DMS153 treated with DMSO at 0.1 percent for 48 hours (cell line): ENCODE measurements at regions not wholly inside any gene's neighbourhood (a gene's known extent, or its start where the extent isn't known, plus 50 kb on each side); places are given as distances from the start of the nearest gene placed in this dataset.

Experiments
- DNase-seq: peaks from one replicate; lab custom pipeline; 2025; ENCODE audit not compliant: unreplicated experiment; lab: John Stamatoyannopoulos, UW

DNA sequence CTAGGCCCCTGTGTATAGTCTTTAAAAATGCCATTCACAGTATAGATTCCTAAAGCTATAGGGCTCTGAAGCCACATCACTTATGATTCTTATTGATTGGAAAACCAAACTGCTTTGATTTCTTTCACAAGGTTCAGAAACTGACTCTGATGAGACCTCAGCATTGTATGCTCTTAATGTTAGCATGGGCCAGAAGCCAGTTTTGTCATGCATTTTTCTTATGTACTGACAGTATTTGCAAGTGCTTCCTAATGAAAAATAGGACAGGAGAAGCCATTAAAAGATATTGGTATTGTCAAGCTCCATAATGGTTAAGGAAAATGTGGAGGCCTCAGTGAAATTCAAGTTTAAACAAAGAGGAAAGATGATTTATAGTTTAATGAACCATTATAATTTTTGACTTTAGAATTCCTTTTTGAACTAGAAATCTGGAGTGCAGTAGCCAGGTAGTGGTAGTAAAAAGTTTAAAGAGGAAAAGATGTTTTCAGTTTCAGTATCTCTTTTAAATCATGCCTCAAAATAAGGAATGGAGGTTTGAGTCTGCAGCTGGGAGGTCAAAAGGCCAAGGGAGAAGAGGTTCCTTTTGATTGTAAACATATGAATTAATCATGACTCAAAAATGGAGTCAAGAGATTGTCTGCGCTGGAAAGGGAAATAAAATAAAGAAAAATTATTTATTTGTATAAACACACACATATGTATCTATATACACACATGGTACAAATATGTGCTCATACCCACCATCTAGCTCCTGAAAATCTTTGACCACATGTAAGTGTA is 388.1 kb upstream of the PRICKLE1 start:
- no peak for DNase-seq

DNA sequence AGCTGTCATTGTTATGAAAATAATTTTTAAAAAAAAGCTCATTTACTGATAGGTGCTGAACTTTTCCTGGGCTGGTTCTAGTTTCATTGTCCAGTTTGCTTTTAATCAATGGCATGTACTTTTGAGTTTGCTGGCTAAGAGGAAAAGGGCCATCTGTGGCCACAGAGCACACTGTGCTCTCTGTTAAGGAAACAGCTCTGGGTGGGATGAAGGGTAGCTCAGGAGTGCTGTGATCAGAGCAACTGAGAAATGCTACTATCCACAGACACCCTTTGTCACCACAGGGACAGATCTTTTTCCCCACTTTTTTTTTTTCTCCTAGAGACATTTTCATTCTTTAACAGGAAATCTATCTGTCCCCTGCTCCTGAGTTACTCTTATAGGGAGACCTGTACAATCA is 387.1 kb upstream of the PRICKLE1 start:
- DNase-seq = no peak

DNA sequence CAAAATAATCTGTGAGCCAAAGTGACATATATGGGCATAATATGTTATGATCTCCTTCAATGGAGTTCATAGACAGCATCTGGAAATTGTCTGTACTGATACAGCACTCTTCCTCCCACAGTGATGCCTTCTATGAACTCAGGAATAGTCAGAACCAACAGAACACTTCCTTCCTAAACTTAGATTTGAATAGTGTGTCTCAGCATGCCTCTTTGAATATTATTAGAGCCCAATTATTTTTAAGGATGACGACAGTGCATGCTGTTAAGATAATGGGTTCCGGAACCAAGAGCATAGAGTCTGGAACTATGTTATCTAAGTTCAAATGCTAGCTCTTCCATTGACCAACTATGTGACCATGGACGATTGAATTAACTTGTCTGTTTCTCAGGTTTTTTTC is 386.6 kb upstream of the PRICKLE1 start:
- no peak for DNase-seq

DNA sequence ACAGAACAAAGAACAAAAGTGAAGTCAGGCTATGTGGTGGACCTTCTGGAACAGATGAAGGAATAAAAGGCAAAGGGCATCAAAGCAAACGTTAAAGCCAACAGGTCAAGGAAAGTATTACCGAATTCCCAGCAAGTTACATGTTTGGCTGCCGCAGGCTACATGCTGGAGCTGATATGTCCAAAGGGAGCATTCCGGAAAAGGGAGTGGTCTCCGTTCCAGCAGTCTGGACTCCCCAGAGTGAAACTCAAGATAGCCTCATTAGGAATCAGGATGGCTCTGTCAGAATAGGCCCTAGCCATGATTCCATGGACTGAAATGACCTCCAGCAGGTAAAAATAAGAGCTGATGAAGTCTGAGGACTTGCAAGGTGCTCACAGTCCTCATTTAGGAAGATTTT is 379.8 kb upstream of the PRICKLE1 start:
- DNase-seq = no peak

DNA sequence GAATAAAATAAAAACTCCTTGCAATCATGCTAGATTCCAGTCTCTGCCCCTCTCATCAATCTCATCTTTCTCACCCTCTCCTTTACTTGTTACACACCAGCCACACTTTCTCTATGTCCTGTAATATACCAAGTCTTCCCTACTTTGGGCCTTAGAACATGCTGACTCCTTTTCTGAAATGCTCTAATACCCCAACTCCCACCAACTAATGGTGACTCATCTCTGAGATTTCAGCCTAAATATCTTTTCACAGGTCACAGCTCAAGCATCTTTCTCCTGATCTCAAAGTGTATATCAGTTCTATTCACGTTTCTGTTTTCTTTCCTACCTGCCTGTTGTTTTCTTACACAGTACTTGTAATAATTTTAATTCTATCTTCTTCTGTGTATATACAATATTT is 378.9 kb upstream of the PRICKLE1 start:
- no peak for DNase-seq

DNA sequence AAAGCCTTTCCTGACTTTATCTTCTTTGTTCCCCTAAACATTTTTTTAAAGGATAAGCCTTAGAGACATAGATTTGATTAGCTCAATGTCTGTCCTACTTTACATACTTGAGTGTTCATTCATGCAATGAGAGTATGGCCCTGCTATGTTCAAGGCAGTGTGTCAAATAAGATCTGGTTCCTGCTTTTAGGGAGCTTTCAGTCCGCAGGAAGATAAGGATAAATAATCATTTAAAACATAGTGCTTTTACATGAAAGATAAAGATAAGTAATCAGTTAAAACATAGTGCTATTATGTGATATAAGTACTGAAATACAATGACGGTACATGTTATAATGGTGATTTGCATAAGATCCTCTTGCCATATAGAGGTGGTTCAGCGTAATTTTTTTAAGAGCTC is 378.3 kb upstream of the PRICKLE1 start:
- no peak for DNase-seq

DNA sequence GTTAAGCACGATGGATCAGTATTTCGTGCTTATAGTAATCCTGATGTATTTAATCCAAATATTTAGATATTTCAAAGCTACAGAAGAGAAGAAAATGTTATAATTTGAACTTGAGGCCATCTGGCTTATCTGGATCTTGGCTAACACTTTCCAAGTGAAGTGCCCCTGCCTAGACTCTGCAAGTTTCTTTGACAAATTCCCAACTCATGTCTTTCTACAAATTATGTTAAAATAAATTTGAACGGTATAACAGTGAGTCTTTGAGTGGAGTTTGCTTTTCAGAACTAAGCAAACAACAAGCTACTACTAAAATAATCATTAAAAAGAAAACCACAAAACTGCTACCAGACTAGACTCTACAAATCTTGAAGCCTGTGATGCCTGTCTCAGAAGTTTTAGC is 374.4 kb upstream of the PRICKLE1 start:
- DNase-seq = no peak

DNA sequence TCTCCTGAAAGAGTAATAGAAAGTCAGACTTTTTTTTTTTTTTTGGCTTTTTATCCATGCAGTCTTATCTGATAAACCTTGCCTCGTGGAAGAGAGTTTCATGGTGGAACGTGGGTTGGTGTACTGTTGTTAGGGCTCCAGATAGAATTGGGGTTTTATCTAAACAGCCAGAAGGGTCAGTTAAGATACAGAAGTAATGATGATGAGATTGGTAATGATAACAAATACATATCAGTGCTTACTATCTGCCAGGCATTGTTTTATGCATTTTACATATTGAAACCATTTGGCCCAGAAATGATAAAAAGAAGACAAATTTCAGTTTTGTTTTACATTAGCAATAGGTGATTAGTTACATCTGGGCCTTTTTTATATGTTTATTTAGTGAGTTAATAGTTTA is 372.8 kb upstream of the PRICKLE1 start:
- no peak for DNase-seq

DNA sequence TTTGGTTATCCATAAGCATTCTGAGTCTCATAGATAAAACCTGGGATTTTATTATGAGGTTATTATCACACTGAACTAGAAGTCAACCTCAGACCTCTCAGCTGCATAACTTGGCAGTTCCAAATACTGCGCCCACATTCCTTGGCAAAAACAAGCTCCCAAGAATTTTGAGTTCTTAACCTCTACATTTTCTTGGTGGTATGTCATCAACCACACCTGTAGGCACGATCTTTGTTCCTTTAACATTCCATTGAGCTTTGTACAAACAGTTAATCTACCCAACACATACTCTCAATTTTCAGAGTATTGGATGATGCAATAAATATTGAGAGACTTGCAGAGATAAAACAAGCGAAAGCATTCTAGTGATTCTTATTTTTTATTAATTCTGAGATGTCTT is 371.8 kb upstream of the PRICKLE1 start:
- no peak for DNase-seq

DNA sequence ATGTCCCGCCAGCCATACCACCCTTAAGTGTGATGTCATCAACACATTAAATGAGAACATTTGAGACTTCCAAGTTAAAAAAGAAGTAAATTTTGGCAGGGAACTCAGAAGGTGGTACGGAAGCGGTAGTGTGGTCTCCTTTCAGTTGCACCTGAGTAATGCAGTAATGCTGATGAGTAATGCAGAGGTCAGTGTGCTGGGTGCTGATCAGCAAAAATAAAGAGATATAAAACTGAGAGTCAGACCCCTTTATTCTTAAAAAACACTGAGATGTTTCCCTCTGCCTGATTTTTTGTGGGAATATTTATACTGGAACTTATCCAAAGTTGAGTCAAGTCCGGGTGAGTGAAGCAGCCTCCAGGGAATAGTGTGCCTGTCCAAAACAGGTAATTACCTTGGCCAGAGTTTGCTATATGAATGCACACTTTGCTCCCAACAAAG is 370.6 kb upstream of the PRICKLE1 start:
- no peak for DNase-seq

DNA sequence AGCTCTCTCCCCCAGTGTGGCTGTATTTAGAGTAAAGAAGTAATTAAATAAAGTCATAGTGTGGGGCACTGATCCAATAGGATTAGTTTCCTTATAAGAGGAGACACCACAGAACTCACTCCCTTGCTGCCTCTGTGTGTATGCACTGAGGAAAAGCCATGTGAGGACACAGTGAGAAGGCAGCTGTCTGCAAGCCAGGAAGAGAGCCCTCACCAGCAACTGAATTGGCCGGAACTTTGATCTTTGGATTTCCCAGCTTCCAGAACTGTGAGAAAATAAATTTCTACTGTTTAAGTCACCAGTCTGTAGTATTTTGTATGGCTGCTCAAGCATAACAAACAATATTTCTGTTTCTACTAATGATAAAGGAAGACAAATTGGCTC is 368.7 kb upstream of the PRICKLE1 start:
- no peak for DNase-seq

DNA sequence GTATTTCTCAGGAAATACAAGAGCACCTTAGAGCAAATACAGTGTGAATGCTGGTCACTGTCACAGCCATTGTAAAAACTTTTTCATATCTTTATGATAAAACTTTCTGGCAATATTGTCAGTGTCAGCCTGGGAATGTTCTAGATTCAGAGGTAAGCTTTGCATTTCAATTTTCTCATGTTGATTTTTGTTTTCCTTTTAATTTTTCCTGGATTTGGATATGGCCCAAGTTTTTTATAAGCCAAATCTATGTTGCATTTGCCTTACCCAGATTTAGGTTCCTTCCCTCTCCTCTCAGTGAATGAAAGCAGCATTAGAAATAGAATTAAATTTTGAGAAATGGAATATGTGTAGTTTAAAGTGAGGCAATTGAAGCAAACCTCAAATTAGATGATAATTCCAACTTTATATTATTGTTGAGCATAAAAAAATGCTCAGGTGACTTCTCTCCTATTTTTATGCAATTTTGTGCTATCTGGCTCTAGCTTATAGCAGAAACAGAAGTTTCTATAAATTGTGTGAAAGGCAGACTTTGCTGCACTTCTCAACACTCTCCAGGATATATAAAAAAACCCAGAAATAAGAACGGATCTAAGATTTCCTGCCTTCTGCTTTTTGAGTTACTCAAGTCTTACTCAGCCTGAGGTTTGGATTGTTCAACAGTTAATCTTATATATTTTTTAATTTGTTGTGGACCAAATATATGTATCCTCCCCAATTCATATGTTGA is 368.2 kb upstream of the PRICKLE1 start:
- no peak for DNase-seq

DNA sequence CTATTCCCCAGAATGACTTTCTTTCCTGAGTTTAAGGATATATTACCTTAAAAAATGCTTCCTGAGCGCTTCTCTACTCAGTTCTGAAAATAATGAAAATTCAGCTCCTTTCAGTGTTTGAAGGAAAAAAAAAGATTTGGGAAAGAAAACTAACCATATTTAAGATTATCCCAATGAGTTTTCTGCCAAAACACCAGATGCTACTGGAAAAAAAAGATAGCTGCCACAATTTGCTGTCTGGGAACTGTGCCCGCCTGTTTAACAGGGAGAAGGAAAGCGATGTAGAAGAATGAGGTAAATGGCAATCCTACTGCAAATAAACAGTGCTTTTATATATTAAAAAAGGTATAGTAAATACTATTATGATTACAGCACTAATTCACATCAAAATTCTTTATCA is 367.6 kb upstream of the PRICKLE1 start:
- no peak for DNase-seq

DNA sequence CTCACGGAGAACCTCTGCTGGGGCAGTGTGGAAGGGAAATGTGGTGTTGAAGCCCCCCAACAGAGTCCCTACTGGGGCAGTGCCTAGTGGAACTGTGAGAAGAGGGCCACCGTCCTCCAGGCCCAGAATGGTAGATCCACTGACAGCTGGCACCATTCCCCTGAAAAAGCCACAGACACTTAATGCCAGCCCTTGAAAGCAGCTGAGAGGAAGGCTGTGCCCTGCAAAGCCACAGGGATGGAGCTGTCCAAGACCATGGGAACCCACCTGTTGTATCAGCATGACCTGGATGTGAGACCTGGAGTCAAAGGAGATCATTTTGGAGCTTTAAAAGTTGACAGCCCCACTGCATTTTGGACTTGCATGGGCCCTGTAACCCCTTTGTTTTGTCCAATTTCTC is 363.5 kb upstream of the PRICKLE1 start:
- DNase-seq = no peak

DNA sequence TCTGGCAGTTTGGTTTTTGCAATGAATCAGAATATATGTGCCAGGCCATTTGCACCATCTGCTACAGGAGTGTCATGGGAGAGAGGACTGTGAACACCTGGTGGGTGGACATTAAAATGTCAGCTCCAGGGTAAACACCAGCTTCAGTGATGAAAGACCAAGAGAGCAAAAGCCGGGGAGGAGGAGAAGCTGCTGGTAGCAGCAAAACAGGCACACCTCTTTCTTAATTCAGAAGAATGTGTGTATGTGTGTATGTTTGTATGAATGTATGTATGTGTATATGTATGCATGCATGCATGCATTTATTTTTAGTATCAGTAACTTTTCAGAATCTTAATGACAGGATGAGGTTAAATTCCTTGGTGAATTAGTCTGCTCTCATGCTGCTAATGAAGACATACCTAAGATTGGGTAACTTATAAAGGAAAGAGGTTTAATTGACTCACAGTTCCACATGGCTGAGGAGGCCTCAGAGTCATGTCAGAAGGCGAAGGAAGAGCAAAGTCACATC is 357.4 kb upstream of the PRICKLE1 start:
- no peak for DNase-seq

DNA sequence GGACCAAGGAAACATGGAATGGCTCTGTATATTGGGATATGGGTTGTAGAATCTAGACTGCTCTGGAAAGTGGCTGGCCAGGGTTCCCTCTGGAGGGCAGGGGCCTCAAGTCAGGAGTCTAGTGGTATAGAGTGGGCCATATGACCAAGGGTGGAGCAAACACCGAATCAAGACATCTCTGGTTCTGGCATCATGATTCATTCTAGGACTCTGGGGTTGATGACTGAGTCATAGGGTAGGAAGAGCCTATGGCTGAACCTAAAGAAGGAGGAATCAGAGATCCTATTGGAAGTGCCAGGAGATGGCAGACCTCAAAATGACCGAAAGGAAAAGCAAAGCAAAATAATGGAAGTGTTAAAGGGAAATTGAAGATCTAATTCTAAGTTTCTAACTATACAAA is 356.4 kb upstream of the PRICKLE1 start:
- DNase-seq = no peak

DNA sequence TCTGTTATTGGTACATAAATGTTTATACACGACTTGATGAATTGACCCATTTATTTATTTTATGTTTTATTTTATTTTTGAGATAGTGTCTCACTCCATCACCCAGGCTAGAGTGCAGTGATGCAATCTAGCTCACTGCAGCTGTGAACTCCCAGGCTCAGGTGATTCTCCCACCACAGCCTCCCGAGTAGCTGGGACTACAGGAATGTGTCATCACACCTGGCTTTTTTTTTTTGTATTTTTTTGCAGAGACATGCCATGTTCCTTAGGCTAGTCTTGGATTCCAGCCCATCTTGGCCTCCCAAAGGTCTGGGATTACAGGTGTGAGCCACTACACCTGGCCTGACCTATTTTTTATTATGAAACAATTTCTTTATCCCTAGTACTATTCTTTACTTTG is 355.0 kb upstream of the PRICKLE1 start:
- no peak for DNase-seq

DNA sequence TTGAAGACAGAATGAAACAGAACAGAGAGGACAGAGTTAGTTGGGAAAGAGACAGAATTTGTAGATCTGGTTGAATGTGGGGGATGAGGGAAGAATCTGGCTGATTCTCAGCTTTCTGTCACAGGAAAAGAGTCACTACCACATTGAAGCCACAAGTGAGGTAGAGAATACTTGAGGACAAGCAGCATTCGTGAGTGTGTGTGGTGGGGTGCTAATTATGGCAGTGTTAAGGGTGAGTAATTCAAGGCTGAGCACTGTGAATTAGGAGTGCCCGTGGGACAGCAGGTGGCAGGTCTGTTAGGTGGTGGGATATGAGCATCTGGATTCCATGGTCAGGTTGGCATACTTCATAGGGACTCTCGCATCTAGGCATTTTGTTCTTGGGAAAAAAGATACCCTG is 347.4 kb upstream of the PRICKLE1 start:
- DNase-seq = no peak

DNA sequence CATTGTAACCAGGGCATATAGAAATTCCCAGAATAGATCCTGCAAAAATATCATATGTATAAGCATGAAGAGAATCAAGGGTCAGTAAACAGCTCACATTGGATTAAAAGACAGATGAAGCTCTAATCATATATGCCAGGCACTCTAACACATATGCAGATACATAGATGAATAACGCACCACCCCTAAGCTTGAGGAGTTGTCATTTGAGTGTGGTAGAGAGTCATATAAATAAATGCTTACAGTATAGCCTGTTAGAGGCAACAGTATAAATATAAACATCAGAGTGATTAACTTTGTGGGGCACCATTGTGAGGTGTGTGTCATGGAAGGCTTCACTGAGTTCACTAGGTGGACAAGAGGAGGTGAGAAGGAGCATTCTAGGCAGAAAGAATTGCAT is 346.7 kb upstream of the PRICKLE1 start:
- no peak for DNase-seq

DNA sequence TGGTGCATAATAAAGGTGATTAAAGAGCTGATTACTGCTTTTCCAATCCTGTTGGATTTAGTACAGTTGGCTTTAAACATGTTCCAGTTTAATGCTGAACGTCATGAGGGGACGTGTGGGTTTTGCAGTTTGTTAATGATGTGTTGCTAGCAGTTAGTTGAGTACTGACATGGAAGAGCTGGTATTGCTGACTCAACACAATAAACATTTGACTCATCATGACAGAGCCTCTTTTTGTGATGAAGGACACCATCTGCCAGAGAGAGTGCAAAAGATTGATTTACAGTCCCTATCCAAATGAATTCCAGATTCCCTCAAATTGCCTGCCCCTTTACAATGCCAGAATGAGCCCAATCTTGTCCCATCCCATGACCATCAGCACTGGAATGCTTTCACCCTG is 346.2 kb upstream of the PRICKLE1 start:
- no peak for DNase-seq

DNA sequence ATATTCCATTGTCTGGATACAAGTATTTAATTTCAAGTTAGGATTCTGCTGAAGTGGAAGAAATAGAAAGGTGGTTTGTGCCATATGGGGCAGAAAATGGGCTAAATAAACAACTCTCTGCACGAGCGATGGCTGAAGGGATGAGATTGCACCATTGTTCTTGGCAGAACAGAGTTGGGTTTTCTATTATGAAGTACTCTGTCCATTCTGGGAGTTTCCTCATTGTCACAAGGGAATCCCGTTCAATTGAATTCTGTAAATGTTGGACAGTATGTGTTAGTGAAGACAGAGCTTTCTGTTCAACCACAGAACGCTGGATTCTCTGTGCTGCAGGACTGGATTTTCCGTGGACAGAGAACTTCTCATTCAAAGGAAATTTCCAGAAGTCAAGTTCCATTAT is 345.5 kb upstream of the PRICKLE1 start:
- DNase-seq = no peak

DNA sequence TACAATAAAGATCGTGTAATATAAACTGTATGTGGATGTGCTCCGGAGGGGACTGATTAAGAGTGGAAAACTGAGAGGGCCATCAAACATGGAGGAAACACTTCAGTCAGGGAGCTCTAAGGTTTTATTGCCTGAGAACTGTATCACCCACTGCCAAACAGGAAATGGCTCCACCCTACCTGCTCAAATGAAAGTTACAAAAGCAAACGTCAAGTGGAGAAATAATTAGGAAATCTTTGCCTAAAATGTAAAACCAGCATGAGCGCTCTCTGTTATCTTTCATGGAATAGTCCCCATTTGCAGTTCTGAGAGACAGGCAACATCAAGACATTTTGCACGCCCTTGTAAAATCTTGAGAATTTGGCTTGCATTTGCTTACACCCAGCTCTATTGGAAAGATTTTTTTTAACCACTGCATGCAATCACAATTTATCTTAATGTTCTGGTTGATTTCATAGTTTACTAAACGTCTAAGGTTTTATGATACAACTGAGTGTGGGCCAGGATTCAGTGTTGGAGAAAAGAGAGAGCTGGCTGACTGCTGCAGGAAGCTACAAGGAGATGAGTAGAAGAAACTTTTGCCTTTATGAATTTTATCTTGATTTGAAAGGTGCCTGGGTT is 344.0 kb upstream of the PRICKLE1 start:
- DNase-seq = no peak
